ENCODE measurements at regions not wholly inside any gene's neighbourhood (a gene's known extent, or its start where the extent isn't known, plus 50 kb on each side); places are given as distances from the start of the nearest gene placed in this dataset.

GRCh38 chr6:82750556-82750955 lies 315.1 kb downstream of the UBE3D start:
- TF ChIP-seq CTCF (IDR thresholded peaks at IDR 0.05) (no peak), POLR2A (IDR thresholded peaks at IDR 0.05) (no peak)

Data from breast epithelium (tissue), 3 donors.